ENCODE measurements at regions not wholly inside any gene's neighbourhood (a gene's known extent, or its start where the extent isn't known, plus 50 kb on each side); places are given as distances from the start of the nearest gene placed in this dataset.
"Not testable (repeated sequence)": the region's sequence is repeated elsewhere in the genome, so short reads cannot be mapped to it uniquely, and the experiment has no call there.

DNA sequence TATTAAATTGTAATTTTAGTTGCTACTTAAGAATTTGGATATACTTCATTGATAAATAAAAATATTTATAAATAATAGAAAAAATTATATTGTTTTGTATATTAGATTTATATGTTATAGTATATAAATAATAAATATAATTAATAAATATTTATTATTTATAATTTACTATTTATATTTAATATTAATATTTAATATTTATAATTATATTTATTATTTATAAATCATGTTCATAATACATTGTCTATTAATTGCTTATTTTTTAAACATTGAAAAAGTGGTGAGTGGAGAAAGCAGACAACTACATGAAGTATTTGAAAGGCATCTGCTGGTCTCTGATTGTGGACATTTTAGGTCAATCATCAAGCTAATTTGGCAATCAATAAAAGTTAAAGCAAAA is 464.5 kb downstream of the MMUT start:
- intact Hi-C loops (cut with micrococcal nuclease) = no loop called here
- H3K9me3 Mint-ChIP-seq = peaks cover under 1% of the 10 kb centered on the region
- no peaks in the 10 kb centered on the region for H3K4me1 Mint-ChIP-seq (ENCODE audit: low read depth)
- H3K27ac Mint-ChIP-seq = no peak overlapping the region
- H3K27me3 Mint-ChIP-seq (ENCODE audit: low read depth) = no peaks in the 10 kb centered on the region
- no peak for DNase-seq (ENCODE audit: low spot score)
- H3K4me3 Mint-ChIP-seq (ENCODE audit: low read depth) = no peak overlapping the region
- no peaks in the 10 kb centered on the region for H3K36me3 Mint-ChIP-seq (ENCODE audit: low read depth)

DNA sequence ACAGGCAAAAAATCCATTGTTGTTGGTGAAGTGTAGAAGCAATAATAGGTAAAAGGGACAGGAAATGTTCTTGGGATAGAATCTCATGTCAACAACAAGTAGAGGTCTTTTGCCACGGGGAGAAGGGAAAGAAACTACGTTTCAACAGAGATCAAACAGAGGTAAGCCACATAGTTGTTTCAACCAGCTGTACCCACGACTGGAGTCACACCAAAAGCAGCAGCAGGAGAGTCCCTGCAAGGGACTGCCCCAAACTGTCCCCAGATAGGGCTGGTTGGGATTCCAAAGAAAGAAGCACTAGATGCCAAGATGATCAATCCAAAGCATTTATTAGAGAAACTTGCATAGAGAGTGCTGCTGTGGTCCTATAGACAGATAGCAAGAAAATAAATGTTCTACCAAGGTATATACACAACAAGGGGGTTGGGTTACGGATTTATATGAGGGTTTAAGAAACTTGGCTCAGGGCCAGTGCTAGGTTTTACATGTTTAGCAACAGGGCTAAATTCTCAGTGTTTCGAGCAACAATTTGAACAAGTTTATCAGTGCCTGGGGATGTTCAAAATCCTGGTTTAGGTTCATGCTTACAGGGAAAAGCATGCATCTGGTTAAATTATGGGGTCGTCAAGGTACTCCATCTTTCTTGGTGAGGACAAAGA is 466.5 kb downstream of the MMUT start:
- H3K36me3 Mint-ChIP-seq (ENCODE audit: low read depth) = no peaks in the 10 kb centered on the region
- intact Hi-C loops (cut with micrococcal nuclease) = no loop called here

DNA sequence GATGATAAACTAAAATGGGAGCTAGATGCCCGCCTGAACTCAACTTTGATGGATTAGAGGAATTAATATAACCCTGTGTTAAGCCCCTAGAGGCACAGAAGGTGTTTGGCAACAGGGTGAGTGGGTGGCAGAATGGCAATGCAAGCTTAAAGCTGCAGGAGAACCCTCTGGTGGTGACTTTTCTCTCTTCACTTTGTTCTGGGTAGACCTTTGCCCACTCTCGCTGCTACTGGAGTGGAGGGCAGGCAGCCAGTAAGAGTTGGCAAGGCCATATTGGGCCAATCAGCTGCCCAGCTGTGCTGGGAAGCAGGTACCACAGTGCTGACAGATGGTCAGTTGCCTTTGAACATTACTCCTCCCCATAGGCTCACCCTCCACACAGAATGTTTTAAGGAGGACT is 468.2 kb downstream of the MMUT start:
- intact Hi-C loops (cut with micrococcal nuclease) = no loop called here
- H3K9me3 Mint-ChIP-seq = peaks cover 15% of the 10 kb centered on the region
- H3K27ac Mint-ChIP-seq = no peak overlapping the region
- no peak overlapping the region for H3K4me3 Mint-ChIP-seq (ENCODE audit: low read depth)
- no peaks in the 10 kb centered on the region for H3K4me1 Mint-ChIP-seq (ENCODE audit: low read depth)
- no peaks in the 10 kb centered on the region for H3K36me3 Mint-ChIP-seq (ENCODE audit: low read depth)
- no peak for DNase-seq (ENCODE audit: low spot score)
- H3K27me3 Mint-ChIP-seq (ENCODE audit: low read depth) = no peaks in the 10 kb centered on the region

More for the DNA sequence above, 466.5 kb downstream of the MMUT start:
- no peaks in the 10 kb centered on the region for H3K4me1 Mint-ChIP-seq (ENCODE audit: low read depth)
- H3K4me3 Mint-ChIP-seq (ENCODE audit: low read depth) = no peak overlapping the region
- H3K9me3 Mint-ChIP-seq = peaks cover 8% of the 10 kb centered on the region
- H3K27me3 Mint-ChIP-seq (ENCODE audit: low read depth) = no peaks in the 10 kb centered on the region
- no peak for DNase-seq (ENCODE audit: low spot score)
- no peak overlapping the region for H3K27ac Mint-ChIP-seq

DNA sequence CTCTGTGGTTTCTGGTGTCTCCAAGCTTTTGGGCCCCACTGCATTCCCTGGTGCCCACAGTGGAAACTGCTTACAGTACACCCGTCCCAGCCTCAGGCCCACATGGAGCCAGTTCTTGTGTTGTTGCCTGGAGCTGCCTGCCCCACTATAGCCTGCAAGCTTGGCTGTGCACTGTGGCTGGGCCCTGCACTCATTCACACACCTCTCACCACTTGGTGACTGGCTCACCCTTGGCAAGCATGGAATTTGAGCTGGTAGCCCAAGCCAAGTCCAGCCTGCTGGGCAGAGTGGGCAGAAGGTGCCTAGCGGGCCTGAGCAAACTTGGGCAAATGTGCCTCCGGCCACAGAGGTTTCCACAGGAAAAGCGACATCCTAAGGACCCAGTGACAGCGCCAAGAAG is 472.3 kb downstream of the MMUT start:
- Mint-ChIP-seq H3K36me3 (ENCODE audit: low read depth) (no peaks in the 10 kb centered on the region), H3K9me3 (peaks cover 37% of the 10 kb centered on the region), H3K27me3 (ENCODE audit: low read depth) (no peaks in the 10 kb centered on the region), H3K4me1 (ENCODE audit: low read depth) (no peaks in the 10 kb centered on the region), H3K4me3 (ENCODE audit: low read depth) (no peak overlapping the region), H3K27ac (no peak overlapping the region)
- no peak for DNase-seq (ENCODE audit: low spot score)
- intact Hi-C loops (cut with micrococcal nuclease) = no loop called here

DNA sequence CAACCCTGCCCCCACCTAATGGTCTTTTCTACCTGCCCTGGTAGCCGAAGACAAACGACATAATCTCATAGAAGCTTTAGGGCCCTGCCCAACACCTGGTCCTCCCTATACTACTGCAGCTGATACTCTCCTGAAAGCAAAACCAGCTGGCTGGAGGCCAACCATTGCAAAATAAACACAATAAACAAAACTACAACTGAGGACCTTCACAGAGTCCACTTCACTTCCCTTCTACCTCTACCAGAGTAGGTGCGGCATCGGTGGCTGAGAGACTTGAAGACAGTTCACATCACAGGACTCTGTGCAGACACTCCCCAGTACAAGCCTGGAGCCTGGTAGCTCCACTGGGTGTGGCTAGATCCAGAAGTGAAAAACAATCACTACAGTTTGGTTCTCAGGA is 476.2 kb downstream of the MMUT start:
- no peaks in the 10 kb centered on the region for H3K27me3 Mint-ChIP-seq (ENCODE audit: low read depth)
- intact Hi-C loops (cut with micrococcal nuclease) = no loop called here

DNA sequence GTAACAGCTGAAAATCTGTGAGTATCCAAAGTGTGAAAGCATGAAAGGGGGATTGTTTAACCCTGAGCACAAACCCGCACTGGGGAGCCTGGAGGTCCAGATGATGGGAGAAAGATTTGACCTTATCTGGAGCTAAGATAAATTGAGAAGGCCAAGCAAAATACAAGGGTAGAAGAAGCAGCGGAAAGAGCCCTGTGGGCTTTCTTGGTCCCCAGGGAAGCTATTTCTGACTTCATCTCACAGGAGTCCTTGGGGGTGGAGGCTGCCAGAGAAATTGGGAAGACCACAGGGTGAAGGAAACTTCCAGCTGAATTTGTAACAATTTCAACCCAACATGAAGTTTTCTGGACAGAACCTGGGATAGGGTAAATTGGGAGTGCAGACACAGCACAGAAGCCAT is 476.9 kb downstream of the MMUT start:
- Mint-ChIP-seq H3K9me3 (peaks cover 29% of the 10 kb centered on the region), H3K27me3 (ENCODE audit: low read depth) (no peaks in the 10 kb centered on the region), H3K36me3 (ENCODE audit: low read depth) (no peaks in the 10 kb centered on the region), H3K4me1 (ENCODE audit: low read depth) (no peaks in the 10 kb centered on the region), H3K4me3 (ENCODE audit: low read depth) (no peak overlapping the region), H3K27ac (no peak overlapping the region)
- intact Hi-C loops (cut with micrococcal nuclease) = no loop called here
- DNase-seq (ENCODE audit: low spot score) = no peak

More for the DNA sequence above, 476.2 kb downstream of the MMUT start:
- no peak overlapping the region for H3K27ac Mint-ChIP-seq
- H3K9me3 Mint-ChIP-seq = peaks cover 34% of the 10 kb centered on the region
- no peak overlapping the region for H3K4me3 Mint-ChIP-seq (ENCODE audit: low read depth)
- H3K4me1 Mint-ChIP-seq (ENCODE audit: low read depth) = no peaks in the 10 kb centered on the region
- DNase-seq (ENCODE audit: low spot score) = no peak
- no peaks in the 10 kb centered on the region for H3K36me3 Mint-ChIP-seq (ENCODE audit: low read depth)

DNA sequence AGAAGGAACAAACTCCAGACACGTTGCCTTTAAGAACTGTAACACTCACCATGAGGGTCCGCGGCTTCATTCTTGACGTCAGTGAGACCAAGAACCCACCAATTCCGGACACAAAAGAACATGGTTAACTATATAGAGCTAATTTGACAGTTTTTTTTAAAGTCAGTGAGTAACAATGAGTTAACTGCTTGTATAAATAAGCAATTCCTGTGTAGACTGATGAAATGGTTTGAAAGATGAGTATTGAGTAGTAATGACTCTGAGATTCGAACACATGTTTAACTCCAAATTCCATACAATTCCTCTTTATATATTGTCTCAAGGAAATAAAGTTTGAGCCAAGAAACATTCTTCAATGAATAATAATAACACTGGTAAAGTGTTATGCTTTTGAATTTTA is 478.0 kb downstream of the MMUT start:
- Mint-ChIP-seq H3K27ac (no peak overlapping the region), H3K4me3 (ENCODE audit: low read depth) (no peak overlapping the region), H3K27me3 (ENCODE audit: low read depth) (no peaks in the 10 kb centered on the region), H3K9me3 (peaks cover 26% of the 10 kb centered on the region), H3K4me1 (ENCODE audit: low read depth) (no peaks in the 10 kb centered on the region), H3K36me3 (ENCODE audit: low read depth) (no peaks in the 10 kb centered on the region)
- intact Hi-C loops (cut with micrococcal nuclease) = no loop called here
- no peak for DNase-seq (ENCODE audit: low spot score)

DNA sequence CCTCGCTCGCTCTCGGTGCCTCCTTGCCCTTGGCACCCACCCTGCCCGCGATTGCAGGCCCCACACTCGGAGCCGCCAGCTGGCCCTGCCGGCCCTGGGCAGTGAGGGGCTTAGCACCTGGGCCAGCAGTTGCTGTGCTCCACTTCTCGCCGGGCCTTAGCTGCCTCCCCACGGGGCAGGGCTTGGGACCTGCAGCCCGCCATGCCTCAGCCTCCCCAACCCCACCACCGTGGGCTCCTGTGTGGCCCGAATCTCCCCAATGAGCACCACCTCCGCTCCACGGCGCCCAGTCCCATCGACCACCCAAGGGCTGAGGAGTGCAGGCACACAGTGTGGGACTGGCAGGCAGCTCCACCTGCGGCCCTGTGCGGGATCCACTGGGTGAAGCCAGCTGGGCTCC is 479.1 kb downstream of the MMUT start:
- H3K4me1 Mint-ChIP-seq (ENCODE audit: low read depth); H3K4me3 Mint-ChIP-seq (ENCODE audit: low read depth); intact Hi-C loops (cut with micrococcal nuclease); H3K27ac Mint-ChIP-seq; DNase-seq (ENCODE audit: low spot score); H3K36me3 Mint-ChIP-seq (ENCODE audit: low read depth); H3K27me3 Mint-ChIP-seq (ENCODE audit: low read depth): not testable (repeated sequence)
- H3K9me3 Mint-ChIP-seq = peaks cover 21% of the 10 kb centered on the region

DNA sequence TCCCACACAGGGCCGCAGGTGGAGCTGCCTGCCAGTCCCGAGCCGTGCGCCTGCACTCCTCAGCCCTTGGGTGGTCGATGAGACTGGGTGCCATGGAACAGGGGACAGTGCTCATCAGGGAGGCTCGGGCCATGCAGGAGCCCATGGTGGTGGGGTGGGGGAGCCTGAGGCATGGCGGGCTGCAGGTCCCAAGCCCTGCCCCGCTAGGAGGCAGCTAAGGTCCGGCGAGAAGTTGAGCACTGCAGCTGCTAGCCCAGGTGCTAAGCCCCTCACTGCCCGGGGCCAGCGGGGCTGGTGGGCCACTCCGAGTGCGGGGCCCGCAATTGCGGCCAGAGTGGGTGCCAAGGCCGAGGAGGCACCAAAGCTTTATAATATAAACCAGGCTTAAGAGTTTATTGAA is 479.7 kb downstream of the MMUT start:
- Mint-ChIP-seq H3K4me1 (ENCODE audit: low read depth) (no peaks in the 10 kb centered on the region), H3K4me3 (ENCODE audit: low read depth) (no peak overlapping the region), H3K9me3 (peaks cover 15% of the 10 kb centered on the region), H3K36me3 (ENCODE audit: low read depth) (no peaks in the 10 kb centered on the region), H3K27me3 (ENCODE audit: low read depth) (no peaks in the 10 kb centered on the region), H3K27ac (no peak overlapping the region)
- intact Hi-C loops (cut with micrococcal nuclease) = no loop called here
- DNase-seq (ENCODE audit: low spot score) = no peak

DNA sequence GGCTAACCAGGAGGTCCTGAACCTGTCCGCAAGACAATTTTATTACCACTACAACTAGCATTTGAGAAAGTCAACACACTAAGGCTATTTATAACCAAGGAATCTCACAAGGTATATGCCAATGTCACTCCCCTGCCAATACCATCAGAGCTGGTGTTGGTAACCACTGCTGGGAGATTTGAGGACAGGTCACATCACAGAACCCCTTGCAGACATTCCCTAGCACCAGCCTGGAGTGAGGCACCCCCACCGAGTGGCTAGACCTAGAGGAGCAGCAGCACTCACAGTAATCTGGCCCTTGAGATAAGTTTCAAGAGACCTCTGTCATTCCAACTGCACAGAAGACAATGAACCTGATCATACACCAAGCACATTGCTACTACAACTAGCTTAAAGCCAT is 483.2 kb downstream of the MMUT start:
- intact Hi-C loops (cut with micrococcal nuclease) = no loop called here
- no peaks in the 10 kb centered on the region for H3K36me3 Mint-ChIP-seq (ENCODE audit: low read depth)
- H3K27ac Mint-ChIP-seq = no peak overlapping the region
- no peak overlapping the region for H3K4me3 Mint-ChIP-seq (ENCODE audit: low read depth)
- no peaks in the 10 kb centered on the region for H3K27me3 Mint-ChIP-seq (ENCODE audit: low read depth)
- peaks cover 5% of the 10 kb centered on the region for H3K9me3 Mint-ChIP-seq
- no peaks in the 10 kb centered on the region for H3K4me1 Mint-ChIP-seq (ENCODE audit: low read depth)
- no peak for DNase-seq (ENCODE audit: low spot score)

DNA sequence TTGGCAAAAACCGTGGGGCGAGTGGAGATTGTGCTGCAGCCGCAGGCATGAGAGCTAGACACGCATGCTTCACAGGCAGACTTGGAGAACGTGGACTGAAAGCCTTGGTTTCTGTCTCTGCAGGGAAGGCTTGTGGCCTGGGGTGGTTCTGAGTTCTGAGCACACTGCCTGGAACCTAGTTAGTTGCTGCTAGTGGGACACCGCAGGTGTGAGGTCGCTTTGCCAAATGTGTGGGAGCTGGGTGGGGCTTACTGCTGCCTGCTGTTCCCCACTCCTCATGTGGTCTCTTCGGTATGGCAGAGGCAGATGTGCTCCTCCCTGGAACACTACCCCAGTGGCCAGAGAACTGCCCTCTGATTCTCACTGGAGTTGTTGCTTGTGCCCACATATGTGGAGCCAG is 484.0 kb downstream of the MMUT start:
- no peaks in the 10 kb centered on the region for H3K4me1 Mint-ChIP-seq (ENCODE audit: low read depth)
- peaks cover 5% of the 10 kb centered on the region for H3K9me3 Mint-ChIP-seq
- no peak for DNase-seq (ENCODE audit: low spot score)
- no peaks in the 10 kb centered on the region for H3K36me3 Mint-ChIP-seq (ENCODE audit: low read depth)
- intact Hi-C loops (cut with micrococcal nuclease) = no loop called here
- no peak overlapping the region for H3K27ac Mint-ChIP-seq
- no peak overlapping the region for H3K4me3 Mint-ChIP-seq (ENCODE audit: low read depth)
- no peaks in the 10 kb centered on the region for H3K27me3 Mint-ChIP-seq (ENCODE audit: low read depth)

DNA sequence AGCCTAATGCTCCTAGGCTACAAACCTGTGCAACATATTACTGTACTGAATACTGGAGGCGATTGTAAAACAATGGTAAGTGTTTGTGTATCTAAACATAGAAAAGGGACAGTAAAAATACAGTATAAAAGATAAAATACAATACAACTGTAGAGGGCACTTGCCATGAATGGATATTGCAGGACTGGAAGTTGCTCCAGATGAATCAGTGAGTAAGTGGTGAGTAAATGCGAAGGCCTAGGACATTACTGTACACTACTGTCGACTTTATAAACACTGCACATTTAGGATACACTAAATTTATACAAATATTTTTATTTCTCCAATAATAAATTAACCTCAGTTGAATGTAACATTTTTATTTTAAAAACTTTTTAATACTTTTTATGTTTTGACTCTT is 485.0 kb downstream of the MMUT start:
- no peaks in the 10 kb centered on the region for H3K4me1 Mint-ChIP-seq (ENCODE audit: low read depth)
- intact Hi-C loops (cut with micrococcal nuclease) = no loop called here

DNA sequence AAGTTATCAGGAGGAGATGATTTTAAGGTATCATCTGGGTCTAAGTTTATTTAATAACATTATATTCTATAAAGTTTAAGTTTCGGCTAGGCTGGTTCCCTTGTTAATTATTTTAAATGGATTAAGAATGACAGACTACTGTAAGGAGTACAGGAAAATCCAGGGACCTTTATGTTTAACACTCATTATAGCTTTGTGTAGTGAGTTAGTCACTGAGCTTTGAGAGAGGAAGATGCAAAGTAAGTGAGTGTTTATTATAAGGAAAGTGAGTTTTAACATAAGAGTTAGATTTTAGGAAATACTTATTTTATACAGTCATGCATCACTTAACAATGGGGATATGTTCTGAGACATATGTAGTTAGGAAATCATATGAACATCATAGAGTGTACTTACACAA is 485.5 kb downstream of the MMUT start:
- H3K4me3 Mint-ChIP-seq (ENCODE audit: low read depth) = no peak overlapping the region

More for the DNA sequence above, 485.0 kb downstream of the MMUT start:
- Mint-ChIP-seq H3K27me3 (ENCODE audit: low read depth) (no peaks in the 10 kb centered on the region), H3K27ac (no peak overlapping the region), H3K4me3 (ENCODE audit: low read depth) (no peak overlapping the region), H3K36me3 (ENCODE audit: low read depth) (no peaks in the 10 kb centered on the region), H3K9me3 (peaks cover 5% of the 10 kb centered on the region)
- DNase-seq (ENCODE audit: low spot score) = no peak

DNA sequence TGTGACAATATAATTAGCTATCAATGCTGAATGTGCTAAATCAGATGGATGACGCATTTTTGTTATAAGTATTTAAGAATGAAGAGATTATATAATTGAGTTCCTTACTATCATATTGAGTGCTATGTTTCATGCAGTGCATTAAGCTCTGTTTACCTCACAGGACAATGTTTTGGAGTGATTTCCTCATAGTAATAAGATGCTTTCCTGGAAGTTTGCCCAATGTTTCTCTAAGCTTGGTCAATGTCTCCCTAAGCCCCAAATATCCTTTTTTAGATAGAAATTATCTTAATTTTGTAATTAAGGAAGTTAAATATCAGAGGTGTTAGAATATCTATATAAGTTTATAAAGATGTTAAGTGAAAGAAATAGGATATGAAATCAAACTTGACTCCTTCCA is 489.6 kb downstream of the MMUT start:
- Mint-ChIP-seq H3K4me3 (ENCODE audit: low read depth) (no peak overlapping the region), H3K9me3 (no peaks in the 10 kb centered on the region), H3K27me3 (ENCODE audit: low read depth) (no peaks in the 10 kb centered on the region), H3K36me3 (ENCODE audit: low read depth) (no peaks in the 10 kb centered on the region), H3K4me1 (ENCODE audit: low read depth) (no peaks in the 10 kb centered on the region), H3K27ac (no peak overlapping the region)
- intact Hi-C loops (cut with micrococcal nuclease) = no loop called here
- DNase-seq (ENCODE audit: low spot score) = no peak

More for the DNA sequence above, 485.5 kb downstream of the MMUT start:
- Mint-ChIP-seq H3K4me1 (ENCODE audit: low read depth) (no peaks in the 10 kb centered on the region), H3K9me3 (peaks cover 5% of the 10 kb centered on the region), H3K27me3 (ENCODE audit: low read depth) (no peaks in the 10 kb centered on the region), H3K27ac (no peak overlapping the region), H3K36me3 (ENCODE audit: low read depth) (no peaks in the 10 kb centered on the region)
- no peak for DNase-seq (ENCODE audit: low spot score)
- intact Hi-C loops (cut with micrococcal nuclease) = no loop called here
